Right lobe of liver (tissue), 4 donors: ENCODE measurements at regions not wholly inside any gene's neighbourhood (a gene's known extent, or its start where the extent isn't known, plus 50 kb on each side); places are given as distances from the start of the nearest gene placed in this dataset.

Experiments
- CTCF ChIP-seq, 4 donors: fragments of 200-600 bp in 3 of 4; fragments of 450-650 bp in 1 of 4; IDR thresholded peaks; one replicate each; pipeline versions ENCODE4 v1.5.1 to v1.8.0; 2016 to 2022; ENCODE audit warnings: antibody characterized with exemption in 4 of 4, mild to moderate bottlenecking in 2 of 4
- POLR2A ChIP-seq: fragments of 450-650 bp; IDR thresholded peaks from one replicate; pipeline ENCODE4 v1.6.1; 2017; ENCODE audit warnings: antibody characterized with exemption, mild to moderate bottlenecking
- donor health status: DM: no; HTN: no; CAD: no.
- donor health status: DM: no; HTN: no; CAD: no.
- donor health status: DM: no; HTN: yes; CAD: no.

DNA sequence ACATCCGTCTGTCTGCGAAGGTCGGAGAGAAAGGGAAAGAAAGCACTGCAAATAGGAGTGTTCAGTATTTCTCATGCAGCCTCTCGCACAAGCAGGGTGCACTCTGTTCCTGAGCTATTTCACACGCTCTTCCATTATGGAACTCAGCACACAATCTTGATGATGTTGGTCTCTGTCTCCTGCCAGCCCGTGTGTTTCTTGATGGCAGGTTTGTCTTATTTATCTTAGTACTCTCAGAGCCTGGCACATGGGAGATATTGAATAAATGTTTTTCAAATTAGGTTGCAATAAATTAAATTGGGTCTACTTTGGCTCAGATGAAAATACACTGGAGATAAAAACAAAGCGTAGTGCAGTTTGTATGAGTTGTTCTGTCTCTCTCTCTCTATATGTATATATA, 134.9 kb upstream of the ETS2 start:
- TF ChIP-seq CTCF (IDR thresholded peaks at IDR 0.05) = no peak
- no peak for TF ChIP-seq POLR2A
